GM12878 (cell line): ENCODE measurements at regions not wholly inside any gene's neighbourhood (a gene's known extent, or its start where the extent isn't known, plus 50 kb on each side); places are given as distances from the start of the nearest gene placed in this dataset.

Source experiments
- ATAC-seq: fragments of 200-7000 bp; cut with Tn5 transposase; 3 replicates; pipeline ENCODE4 v1.9.1; 2020; ENCODE audit warnings: mild to moderate bottlenecking, moderate library complexity
- BruUV-seq: library from RNA; stranded (reverse); fragments of 400-500 nt; replicated peaks from 2 replicates; lab custom pipeline; 2021; lab: Mats Ljungman, UMichigan
- CTCF ChIA-PET: fragments of 300-600 bp; sonication (Branson Sonifier 250); formaldehyde crosslinking; extraction: SDS; loops from one replicate; lab custom pipeline; 2021; ENCODE audit warnings: inconsistent platforms; lab: Yijun Ruan, JAX
- POLR2A ChIA-PET: fragments of 350-600 bp; formaldehyde crosslinking; extraction: SDS; loops from one replicate; lab custom pipeline; 2021; ENCODE audit warnings: inconsistent platforms; lab: Charles Lee
- RAD21 ChIA-PET: fragments of 300-600 bp; sonication (Branson Sonifier 250); formaldehyde crosslinking; loops from one replicate; lab custom pipeline; 2023; ENCODE audit warnings: antibody characterized with exemption; ENCODE audit not compliant: unreplicated experiment; lab: Charles Lee
- SMC1A ChIA-PET: fragments of 300-600 bp; sonication (Branson Sonifier 250); formaldehyde crosslinking; loops from one replicate; lab custom pipeline; 2023; ENCODE audit not compliant: unreplicated experiment, uncharacterized antibody; lab: Charles Lee
- DNase-seq: peaks from one replicate; pipeline ENCODE4 v3.0.0-alpha.2; 2011; ENCODE audit warnings: low read depth, low spot score
- FAIRE-seq: peaks from 3 replicates; lab custom pipeline; 2011; peaks lifted over from hg19 to GRCh38; lab: Jason Lieb, UNC
- H2AFZ ChIP-seq: 2 replicates; pipeline ENCODE4 v1.6.0; 2011; ENCODE audit warnings: low read depth, low read length, control low read depth; ENCODE audit not compliant: control insufficient read depth
- H3K27ac ChIP-seq: 2 replicates; pipeline ENCODE4 v1.5.1; 2011; ENCODE audit warnings: control low read depth; ENCODE audit not compliant: control insufficient read depth, insufficient read depth
- H3K27me3 ChIP-seq, 2 experiments: replicated peaks in 1 of 2; 2 replicates each; pipeline versions ENCODE4 v1.6.0 to v1.6.1; 2011; ENCODE audit warnings: low read length in 1 of 2; ENCODE audit not compliant: control insufficient read depth in 2 of 2, insufficient read depth in 2 of 2
- H3K36me3 ChIP-seq, 2 experiments: 2 replicates each; pipeline ENCODE4 v1.5.1; 2011; ENCODE audit warnings: low read length in 1 of 2; ENCODE audit not compliant: control insufficient read depth in 2 of 2, insufficient read depth in 2 of 2
- H3K4me1 ChIP-seq: 2 replicates; pipeline ENCODE4 v1.6.1; 2011; ENCODE audit warnings: mild to moderate bottlenecking, low read length, moderate library complexity, mixed read lengths; ENCODE audit not compliant: control insufficient read depth, insufficient read depth
- H3K4me2 ChIP-seq: 2 replicates; pipeline ENCODE4 v1.6.0; 2011; ENCODE audit warnings: control low read depth; ENCODE audit not compliant: control insufficient read depth, insufficient read depth
- H3K4me3 ChIP-seq: fragments of 200-600 bp; sonication (generic); 2 replicates; pipeline ENCODE4 v1.5.1; 2016
- H3K79me2 ChIP-seq: 2 replicates; pipeline ENCODE4 v1.6.0; 2011; ENCODE audit warnings: low read length; ENCODE audit not compliant: control insufficient read depth, insufficient read depth
- H3K9ac ChIP-seq: 2 replicates; pipeline ENCODE4 v1.8.0; 2011; ENCODE audit warnings: low read length, control low read depth, mixed read lengths; ENCODE audit not compliant: control insufficient read depth, insufficient read depth
- H3K9me3 ChIP-seq: replicated peaks from 3 replicates; pipeline ENCODE4 v1.5.1; 2011; ENCODE audit warnings: mild to moderate bottlenecking, low read length; ENCODE audit not compliant: control insufficient read depth, insufficient read depth
- H4K20me1 ChIP-seq: 2 replicates; pipeline ENCODE4 v1.6.0; 2011; ENCODE audit not compliant: control insufficient read depth, insufficient read depth
- CBX5 ChIP-seq: sonication (generic); IDR thresholded peaks from 2 replicates; pipeline ENCODE4 v1.6.1; 2016; ENCODE audit warnings: low read depth, moderate library complexity, mild to moderate bottlenecking, inconsistent platforms
- EP300 ChIP-seq, 2 experiments: fragments of 150-350 bp in 1 of 2; IDR thresholded peaks; 2 replicates each; pipeline ENCODE4 v1.6.1; 2011 to 2012; ENCODE audit warnings: low read depth in 2 of 2, low read length in 2 of 2, borderline replicate concordance in 1 of 2, improper control_type of control experiment in 1 of 2, inconsistent platforms in 1 of 2; ENCODE audit not compliant: control insufficient read depth in 1 of 2
- IRF4 ChIP-seq: IDR thresholded peaks from 2 replicates; pipeline ENCODE4 v1.6.1; 2011; ENCODE audit warnings: low read depth, low read length
- MXI1 ChIP-seq: fragments of 150-350 bp; IDR thresholded peaks from 2 replicates; pipeline ENCODE4 v1.6.1; 2011; ENCODE audit warnings: low read depth, mild to moderate bottlenecking, inconsistent platforms, low read length, improper control_type of control experiment
- NRF1 ChIP-seq: conservative IDR thresholded peaks from 2 replicates; pipeline ENCODE4 v1.6.1; 2011; ENCODE audit warnings: mild to moderate bottlenecking, low read depth, low read length, improper control_type of control experiment
- RB1 ChIP-seq: fragments of 450-650 bp; formaldehyde crosslinking; IDR thresholded peaks from 2 replicates; pipeline ENCODE4 v1.6.1; 2017; ENCODE audit warnings: mild to moderate bottlenecking, borderline replicate concordance
- RELA ChIP-seq: fragments of 450-650 bp; IDR thresholded peaks from 2 replicates; pipeline ENCODE4 v1.8.0; 2014; ENCODE audit warnings: borderline replicate concordance; ENCODE audit not compliant: partially characterized antibody
- SMAD1 ChIP-seq: fragments of 450-650 bp; IDR thresholded peaks from 2 replicates; pipeline ENCODE4 v1.6.1; 2018; ENCODE audit warnings: mild to moderate bottlenecking, low read depth; ENCODE audit not compliant: partially characterized antibody
- WRNIP1 ChIP-seq: IDR thresholded peaks from 2 replicates; pipeline ENCODE4 v1.6.1; 2011; ENCODE audit warnings: low read depth, low read length, improper control_type of control experiment, borderline replicate concordance
- WGBS: methylation state at CpG from one replicate; pipeline ENCODE4 v1.1.6; 2016; ENCODE audit warnings: low lambda C conversion rate; ENCODE audit not compliant: insufficient replicate concordance, insufficient coverage; ENCODE audit errors: missing lambda C conversion rate; 5-methylcytosine and 5-hydroxymethylcytosine counted together
- in situ Hi-C: fragments of 300-500 bp; cut with MboI; formaldehyde crosslinking; loops from 9 replicates; pipeline ENCODE4 v1.14.3; 2018; ENCODE audit warnings: mixed read lengths
- intact Hi-C: fragments of 100-400 bp; cut with micrococcal nuclease; formaldehyde crosslinking; loops from one replicate; pipeline ENCODE4 v1.14.2; 2022; ENCODE audit not compliant: unreplicated experiment
- TF ChIP-seq, protein P1 (sequence below): fragments of 450-650 bp; IDR thresholded peaks from 2 replicates; pipeline ENCODE4 v1.6.1; 2018; ENCODE audit warnings: mild to moderate bottlenecking, low read depth, moderate library complexity; ENCODE audit not compliant: partially characterized antibody
- TF ChIP-seq, protein P2 (sequence below): fragments of 450-650 bp; IDR thresholded peaks from 2 replicates; pipeline ENCODE4 v1.6.1; 2017; ENCODE audit warnings: mild to moderate bottlenecking, moderate library complexity
- TF ChIP-seq, protein P3 (sequence below): IDR thresholded peaks from 2 replicates; pipeline ENCODE4 v1.6.1; 2011; ENCODE audit warnings: borderline replicate concordance, low read depth, mild to moderate bottlenecking, moderate library complexity, low read length; ENCODE audit not compliant: insufficient read depth, poor library complexity, severe bottlenecking
- TF ChIP-seq, protein P4 (sequence below): IDR thresholded peaks from 2 replicates; pipeline ENCODE4 v1.6.1; 2012; ENCODE audit warnings: low read length, inconsistent platforms

DNA sequence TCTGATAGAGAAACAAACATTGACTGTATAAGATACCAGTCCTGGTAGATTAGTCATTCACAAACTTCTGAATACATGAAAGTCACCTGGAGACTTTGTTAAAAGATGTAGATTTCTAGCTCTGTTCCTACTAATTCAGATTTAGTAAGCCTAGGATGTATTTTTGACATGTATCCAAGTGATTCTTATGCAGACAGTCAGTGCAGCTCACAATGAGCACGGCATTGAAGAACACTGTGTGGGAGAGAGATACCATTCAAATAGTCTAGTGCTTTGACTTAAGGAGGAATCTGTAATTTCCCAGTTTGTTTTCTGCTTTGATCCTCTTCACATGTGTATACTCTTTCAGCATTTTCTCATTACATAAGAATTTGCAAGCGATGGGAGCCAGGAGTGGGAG, 68.7 kb upstream of the STXBP6 start (continued):
- TF ChIP-seq, protein P1, sequence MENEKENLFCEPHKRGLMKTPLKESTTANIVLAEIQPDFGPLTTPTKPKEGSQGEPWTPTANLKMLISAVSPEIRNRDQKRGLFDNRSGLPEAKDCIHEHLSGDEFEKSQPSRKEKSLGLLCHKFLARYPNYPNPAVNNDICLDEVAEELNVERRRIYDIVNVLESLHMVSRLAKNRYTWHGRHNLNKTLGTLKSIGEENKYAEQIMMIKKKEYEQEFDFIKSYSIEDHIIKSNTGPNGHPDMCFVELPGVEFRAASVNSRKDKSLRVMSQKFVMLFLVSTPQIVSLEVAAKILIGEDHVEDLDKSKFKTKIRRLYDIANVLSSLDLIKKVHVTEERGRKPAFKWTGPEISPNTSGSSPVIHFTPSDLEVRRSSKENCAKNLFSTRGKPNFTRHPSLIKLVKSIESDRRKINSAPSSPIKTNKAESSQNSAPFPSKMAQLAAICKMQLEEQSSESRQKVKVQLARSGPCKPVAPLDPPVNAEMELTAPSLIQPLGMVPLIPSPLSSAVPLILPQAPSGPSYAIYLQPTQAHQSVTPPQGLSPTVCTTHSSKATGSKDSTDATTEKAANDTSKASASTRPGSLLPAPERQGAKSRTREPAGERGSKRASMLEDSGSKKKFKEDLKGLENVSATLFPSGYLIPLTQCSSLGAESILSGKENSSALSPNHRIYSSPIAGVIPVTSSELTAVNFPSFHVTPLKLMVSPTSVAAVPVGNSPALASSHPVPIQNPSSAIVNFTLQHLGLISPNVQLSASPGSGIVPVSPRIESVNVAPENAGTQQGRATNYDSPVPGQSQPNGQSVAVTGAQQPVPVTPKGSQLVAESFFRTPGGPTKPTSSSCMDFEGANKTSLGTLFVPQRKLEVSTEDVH: no peak

DNA sequence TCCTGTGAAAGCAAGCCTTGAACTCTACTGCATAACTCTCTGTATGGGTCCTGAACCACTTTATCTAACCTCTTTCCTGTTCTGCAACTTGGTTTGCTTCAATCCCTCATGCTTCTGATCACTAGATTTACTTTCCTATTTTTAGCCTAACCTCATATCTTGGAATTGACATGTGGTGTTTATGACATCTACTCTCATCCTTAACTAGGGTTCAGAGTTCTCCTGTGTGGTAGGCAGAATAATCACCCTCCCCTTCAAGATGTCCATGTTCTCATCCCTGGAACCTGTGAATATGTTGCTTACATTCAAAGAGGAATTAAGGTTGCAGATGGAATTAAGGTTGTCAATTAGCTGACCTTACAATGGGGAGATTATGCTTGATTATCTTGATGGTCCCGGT, 67.4 kb upstream of the STXBP6 start:
- H3K27me3 ChIP-seq: no peaks in the 10 kb centered on the region
- ChIA-PET SMC1A (interaction anchor here (0.8 to 1.9 kb wide), 3 partner anchors 16 to 118 kb away, joined by 3 to 4 read pairs (median 4); no protein-coding TSS in a partner anchor), CTCF (interaction anchor here (1.3 to 2.0 kb wide), 2 partner anchors 17 to 311 kb away, joined by 3 to 8 read pairs; no protein-coding TSS in a partner anchor), RAD21 (no interaction called here), POLR2A (no interaction called here)
- H3K4me1 ChIP-seq: no peaks in the 10 kb centered on the region
- intact Hi-C loops: no loop called here
- no peaks in the 10 kb centered on the region for H4K20me1 ChIP-seq
- H3K4me2 ChIP-seq: no peak overlapping the region
- no peak overlapping the region for H3K9ac ChIP-seq
- H3K36me3 ChIP-seq: no peaks in the 10 kb centered on the region
- WGBS: 69% methylated on average over 1 of the region's 1 CpG
- H3K9me3 ChIP-seq: no peaks in the 10 kb centered on the region
- H2AFZ ChIP-seq: no peak overlapping the region
- no peak overlapping the region for H3K4me3 ChIP-seq
- H3K27ac ChIP-seq: no peak overlapping the region
- H3K79me2 ChIP-seq: no peaks in the 10 kb centered on the region
- no peak for DNase-seq
- ATAC-seq: no peak
- no peak for FAIRE-seq
- in situ Hi-C loops: no loop called here
- no TSS peak for BruUV-seq
- TF ChIP-seq RELA: no peak
- no peak for TF ChIP-seq WRNIP1
- no peak for TF ChIP-seq SMAD1
- no peak for TF ChIP-seq RB1
- TF ChIP-seq CBX5: no peak
- TF ChIP-seq, protein P2, sequence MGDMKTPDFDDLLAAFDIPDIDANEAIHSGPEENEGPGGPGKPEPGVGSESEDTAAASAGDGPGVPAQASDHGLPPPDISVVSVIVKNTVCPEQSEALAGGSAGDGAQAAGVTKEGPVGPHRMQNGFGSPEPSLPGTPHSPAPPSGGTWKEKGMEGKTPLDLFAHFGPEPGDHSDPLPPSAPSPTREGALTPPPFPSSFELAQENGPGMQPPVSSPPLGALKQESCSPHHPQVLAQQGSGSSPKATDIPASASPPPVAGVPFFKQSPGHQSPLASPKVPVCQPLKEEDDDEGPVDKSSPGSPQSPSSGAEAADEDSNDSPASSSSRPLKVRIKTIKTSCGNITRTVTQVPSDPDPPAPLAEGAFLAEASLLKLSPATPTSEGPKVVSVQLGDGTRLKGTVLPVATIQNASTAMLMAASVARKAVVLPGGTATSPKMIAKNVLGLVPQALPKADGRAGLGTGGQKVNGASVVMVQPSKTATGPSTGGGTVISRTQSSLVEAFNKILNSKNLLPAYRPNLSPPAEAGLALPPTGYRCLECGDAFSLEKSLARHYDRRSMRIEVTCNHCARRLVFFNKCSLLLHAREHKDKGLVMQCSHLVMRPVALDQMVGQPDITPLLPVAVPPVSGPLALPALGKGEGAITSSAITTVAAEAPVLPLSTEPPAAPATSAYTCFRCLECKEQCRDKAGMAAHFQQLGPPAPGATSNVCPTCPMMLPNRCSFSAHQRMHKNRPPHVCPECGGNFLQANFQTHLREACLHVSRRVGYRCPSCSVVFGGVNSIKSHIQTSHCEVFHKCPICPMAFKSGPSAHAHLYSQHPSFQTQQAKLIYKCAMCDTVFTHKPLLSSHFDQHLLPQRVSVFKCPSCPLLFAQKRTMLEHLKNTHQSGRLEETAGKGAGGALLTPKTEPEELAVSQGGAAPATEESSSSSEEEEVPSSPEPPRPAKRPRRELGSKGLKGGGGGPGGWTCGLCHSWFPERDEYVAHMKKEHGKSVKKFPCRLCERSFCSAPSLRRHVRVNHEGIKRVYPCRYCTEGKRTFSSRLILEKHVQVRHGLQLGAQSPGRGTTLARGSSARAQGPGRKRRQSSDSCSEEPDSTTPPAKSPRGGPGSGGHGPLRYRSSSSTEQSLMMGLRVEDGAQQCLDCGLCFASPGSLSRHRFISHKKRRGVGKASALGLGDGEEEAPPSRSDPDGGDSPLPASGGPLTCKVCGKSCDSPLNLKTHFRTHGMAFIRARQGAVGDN: no peak
- TF ChIP-seq MXI1: no peak
- TF ChIP-seq, protein P3, sequence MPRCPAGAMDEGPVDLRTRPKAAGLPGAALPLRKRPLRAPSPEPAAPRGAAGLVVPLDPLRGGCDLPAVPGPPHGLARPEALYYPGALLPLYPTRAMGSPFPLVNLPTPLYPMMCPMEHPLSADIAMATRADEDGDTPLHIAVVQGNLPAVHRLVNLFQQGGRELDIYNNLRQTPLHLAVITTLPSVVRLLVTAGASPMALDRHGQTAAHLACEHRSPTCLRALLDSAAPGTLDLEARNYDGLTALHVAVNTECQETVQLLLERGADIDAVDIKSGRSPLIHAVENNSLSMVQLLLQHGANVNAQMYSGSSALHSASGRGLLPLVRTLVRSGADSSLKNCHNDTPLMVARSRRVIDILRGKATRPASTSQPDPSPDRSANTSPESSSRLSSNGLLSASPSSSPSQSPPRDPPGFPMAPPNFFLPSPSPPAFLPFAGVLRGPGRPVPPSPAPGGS: no peak
- no peak for TF ChIP-seq EP300 (IDR thresholded peaks at IDR 0.05; ENCODE audit: borderline replicate concordance in 1 of 2, control insufficient read depth in 1 of 2, low read depth in 2 of 2, low read length in 2 of 2)
- no peak for TF ChIP-seq NRF1
- TF ChIP-seq IRF4: no peak
- TF ChIP-seq, protein P4, sequence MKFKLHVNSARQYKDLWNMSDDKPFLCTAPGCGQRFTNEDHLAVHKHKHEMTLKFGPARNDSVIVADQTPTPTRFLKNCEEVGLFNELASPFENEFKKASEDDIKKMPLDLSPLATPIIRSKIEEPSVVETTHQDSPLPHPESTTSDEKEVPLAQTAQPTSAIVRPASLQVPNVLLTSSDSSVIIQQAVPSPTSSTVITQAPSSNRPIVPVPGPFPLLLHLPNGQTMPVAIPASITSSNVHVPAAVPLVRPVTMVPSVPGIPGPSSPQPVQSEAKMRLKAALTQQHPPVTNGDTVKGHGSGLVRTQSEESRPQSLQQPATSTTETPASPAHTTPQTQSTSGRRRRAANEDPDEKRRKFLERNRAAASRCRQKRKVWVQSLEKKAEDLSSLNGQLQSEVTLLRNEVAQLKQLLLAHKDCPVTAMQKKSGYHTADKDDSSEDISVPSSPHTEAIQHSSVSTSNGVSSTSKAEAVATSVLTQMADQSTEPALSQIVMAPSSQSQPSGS: no peak
